Hematopoietic multipotent progenitor cell treated with erythropoietin and hydrocortisone succinate and interleukin-3 and kit ligand, for 15 days (in vitro differentiated cells): ENCODE measurements at regions not wholly inside any gene's neighbourhood (a gene's known extent, or its start where the extent isn't known, plus 50 kb on each side); places are given as distances from the start of the nearest gene placed in this dataset.
"Not testable (repeated sequence)": the region's sequence is repeated elsewhere in the genome, so short reads cannot be mapped to it uniquely, and the experiment has no call there.

ENCODE experiments used
- DNase-seq: peaks from one replicate; pipeline ENCODE4 v3.0.0-alpha.2; 2015; ENCODE audit warnings: low spot score

DNA sequence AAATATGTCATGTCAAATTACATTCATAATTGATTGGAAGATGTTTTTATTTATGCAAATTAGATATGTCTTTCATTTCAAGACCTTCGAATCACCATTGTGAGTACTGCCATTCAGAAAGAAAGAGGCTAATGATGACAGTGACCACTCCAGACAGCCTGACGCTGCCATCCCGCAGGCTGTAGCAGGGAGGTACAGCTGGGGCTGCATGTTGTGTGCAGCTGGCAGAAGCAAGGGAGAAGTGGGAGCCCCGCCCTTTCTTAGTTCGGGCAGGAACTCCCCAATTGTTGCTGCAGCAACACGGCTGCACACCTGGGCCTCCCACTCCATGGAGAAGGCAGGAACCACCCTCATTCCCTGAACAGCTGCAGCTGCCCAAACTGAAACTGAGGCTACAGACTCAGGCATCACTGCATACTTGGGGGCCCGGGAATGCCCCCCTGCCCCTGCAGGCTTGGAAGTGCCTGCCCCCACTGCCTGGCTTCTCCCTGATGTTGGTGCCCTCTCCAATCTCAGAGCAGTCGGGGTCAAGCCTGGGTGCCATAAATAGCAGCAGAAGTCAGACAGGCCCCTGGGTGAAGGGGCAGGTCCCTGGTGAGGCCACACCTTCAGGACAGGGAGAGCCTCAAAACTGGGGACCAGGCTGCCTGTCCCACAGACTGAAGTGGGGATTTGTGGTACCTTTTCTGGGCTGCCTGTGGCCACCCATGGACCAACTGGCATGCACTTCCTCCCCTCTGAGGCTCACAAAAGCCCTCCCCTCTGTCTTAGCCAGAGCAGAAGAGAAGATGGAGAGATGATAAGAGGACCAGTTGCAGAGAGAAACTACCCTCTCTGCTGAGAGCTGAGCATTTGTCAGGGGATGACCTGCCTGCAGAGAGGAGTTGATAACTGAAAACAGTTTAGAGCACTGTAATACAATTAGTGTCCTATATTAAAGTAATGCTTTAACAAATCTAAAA, 964.6 kb downstream of the SI start:
- no peak for DNase-seq

- no peak for DNase-seq
These were observed 981.9 kb downstream of the SI start for GRCh38 chr3:164096352-164096751.

DNA sequence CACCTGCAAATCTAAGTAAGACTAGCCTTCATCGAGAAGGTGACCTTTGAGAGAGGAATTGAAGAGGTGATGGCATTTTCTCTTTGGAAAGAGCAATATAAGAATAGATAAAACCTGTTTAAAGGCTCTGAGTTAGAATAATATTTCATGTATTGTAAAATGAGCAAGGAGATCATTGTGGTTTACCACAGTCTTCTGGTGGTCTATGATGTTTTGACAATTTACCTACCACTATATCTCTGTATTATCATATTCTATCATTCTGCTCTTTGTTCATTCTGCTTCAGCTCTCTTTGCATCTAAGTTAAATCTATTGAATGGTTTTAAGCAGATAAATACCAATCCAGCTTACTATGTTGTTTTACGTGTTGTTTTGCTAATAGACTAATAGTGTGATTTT, 982.3 kb downstream of the SI start:
- no peak for DNase-seq

- no peak for DNase-seq
These were observed 983.0 kb downstream of the SI start for GRCh38 chr3:164095279-164095678.

GRCh38 chr3:164094546-164094945, 983.8 kb downstream of the SI start:
- DNase-seq = no peak

DNA sequence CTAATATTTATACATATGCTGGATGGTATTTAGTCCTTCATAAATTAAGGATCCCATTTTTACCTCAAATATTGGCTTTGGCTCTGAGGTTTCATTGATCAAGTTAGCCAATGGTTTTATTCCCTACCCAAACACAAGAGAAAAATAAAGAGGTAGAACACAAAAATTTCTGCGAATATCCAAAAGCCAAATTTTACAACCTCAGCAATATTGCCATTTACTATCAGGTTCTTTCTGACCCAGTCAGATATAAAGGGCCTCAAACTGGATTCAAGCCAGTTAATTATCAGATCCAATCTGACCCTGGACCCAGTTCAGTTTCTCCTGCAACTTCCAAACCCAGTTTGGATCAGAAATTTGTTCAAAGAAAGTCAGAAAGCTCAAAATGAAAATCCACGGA, 998.1 kb downstream of the SI start:
- DNase-seq = no peak

DNA sequence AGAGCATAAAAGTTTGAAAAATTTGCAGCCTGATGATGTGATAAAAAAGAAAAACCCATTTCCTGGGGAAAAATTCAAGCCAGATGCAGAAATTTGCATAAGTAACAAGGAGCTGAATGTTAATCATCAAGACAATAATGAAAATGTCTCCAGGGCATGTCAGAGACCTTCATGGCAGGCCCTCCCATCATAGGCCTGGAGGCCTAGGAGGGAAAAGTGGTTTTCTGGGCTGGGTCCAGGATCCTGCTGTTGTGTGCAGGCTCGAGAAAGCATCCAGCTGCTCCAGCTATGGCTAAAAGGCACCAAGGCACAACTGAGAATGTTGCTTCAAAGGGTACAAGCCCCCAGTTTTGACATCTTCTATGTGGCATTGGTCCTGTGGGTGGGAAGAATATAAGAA, 1014.0 kb downstream of the SI start:
- no peak for DNase-seq

DNA sequence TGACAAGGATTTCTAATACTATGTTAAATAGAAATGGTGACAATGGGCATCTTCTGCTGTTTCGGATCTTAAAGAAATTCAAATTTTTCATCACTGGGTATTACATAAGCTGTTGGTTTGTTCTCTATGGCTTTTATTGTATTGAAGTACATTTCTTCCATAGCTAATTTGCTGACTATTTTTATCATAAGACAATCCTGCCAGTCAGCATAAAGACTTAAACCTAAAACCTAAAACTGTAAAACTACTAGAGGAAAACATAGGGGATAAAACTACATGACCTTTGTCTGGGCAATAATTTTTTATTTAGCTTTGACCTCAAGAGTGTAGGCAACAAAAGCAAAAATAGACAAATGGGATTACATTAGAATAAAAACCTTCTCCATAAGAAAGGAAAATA, 1017.4 kb downstream of the SI start:
- no peak for DNase-seq

GRCh38 chr3:164049847-164050246, 1028.4 kb downstream of the SI start:
- no peak for DNase-seq

- no peak for DNase-seq
These were observed 1029.8 kb downstream of the SI start for GRCh38 chr3:164048451-164048850.

GRCh38 chr3:164040991-164041390, 1037.3 kb downstream of the SI start:
- no peak for DNase-seq

GRCh38 chr3:164030194-164030593, 1048.1 kb downstream of the SI start:
- DNase-seq = no peak

- no peak for DNase-seq
These were observed 1053.5 kb downstream of the SI start for GRCh38 chr3:164024786-164025185.

- no peak for DNase-seq
These were observed 1054.8 kb downstream of the SI start for GRCh38 chr3:164023480-164023879.

DNA sequence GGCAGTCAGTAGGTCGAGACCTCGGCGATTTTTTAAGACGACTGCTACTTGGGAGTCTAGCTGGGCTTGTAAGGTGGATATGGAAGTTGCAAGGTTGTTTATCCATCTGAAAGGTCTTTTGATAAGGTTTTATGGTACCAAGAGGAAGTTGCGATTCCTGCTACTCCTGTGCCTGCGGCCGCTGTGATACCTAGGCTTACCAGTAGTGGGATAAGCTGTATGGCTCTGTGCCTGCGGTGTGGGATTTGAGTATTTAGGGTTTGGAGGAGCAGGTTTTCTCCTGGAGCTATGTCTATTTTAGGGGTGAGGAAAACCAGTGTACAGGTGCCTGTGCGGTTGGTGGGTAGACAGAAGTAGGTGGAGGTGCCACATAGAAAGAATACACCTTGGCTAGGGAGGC, 1059.8 kb downstream of the SI start:
- no peak for DNase-seq

GRCh38 chr3:164007765-164008164, 1070.5 kb downstream of the SI start:
- DNase-seq = no peak

DNA sequence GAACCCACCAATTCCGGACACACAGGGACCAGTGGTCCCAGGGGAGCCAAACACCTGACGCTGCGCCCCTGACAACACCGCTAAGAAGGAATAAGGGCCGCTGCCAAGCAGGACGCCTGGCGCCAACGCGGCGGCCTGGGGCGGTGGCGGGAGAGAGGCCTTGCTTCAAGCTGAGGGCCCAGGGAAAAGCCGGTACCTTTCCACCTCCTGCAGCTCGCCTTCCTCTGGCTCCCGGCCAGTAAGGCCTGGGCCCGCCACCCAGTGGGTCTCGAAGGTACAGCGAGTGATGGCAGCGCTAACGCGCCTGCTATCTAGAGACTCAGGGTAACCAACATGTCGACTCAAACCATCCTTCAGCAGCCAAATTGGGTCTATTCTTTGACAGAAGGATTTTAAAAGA, 1074.1 kb downstream of the SI start:
- DNase-seq = no peak

DNA sequence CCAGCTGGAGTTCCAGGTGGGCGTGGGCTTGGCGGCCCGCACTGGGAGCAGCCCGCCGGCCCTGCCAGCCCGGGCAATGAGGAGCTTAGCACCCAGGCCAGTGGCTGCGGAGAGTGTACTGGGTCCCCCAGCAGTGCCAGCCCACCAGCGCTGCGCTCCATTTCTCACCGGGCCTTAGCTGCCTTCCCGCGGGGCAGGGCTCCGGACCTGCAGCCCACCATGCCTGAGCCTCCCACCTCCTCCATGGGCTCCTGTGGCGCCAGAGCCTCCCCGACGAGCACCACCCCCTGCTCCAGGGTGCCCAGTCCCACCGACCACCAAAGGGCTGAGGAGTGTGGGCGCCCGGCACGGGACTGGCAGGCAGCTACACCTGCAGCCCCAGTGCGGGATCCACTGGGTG, 1075.3 kb downstream of the SI start:
- not testable (repeated sequence) for DNase-seq

GRCh38 chr3:163983940-163984339, 1094.4 kb downstream of the SI start:
- no peak for DNase-seq

- DNase-seq = no peak
These were observed 1106.4 kb downstream of the SI start for GRCh38 chr3:163971861-163972260.

GRCh38 chr3:163957072-163957471, 1121.2 kb downstream of the SI start:
- DNase-seq = no peak

DNA sequence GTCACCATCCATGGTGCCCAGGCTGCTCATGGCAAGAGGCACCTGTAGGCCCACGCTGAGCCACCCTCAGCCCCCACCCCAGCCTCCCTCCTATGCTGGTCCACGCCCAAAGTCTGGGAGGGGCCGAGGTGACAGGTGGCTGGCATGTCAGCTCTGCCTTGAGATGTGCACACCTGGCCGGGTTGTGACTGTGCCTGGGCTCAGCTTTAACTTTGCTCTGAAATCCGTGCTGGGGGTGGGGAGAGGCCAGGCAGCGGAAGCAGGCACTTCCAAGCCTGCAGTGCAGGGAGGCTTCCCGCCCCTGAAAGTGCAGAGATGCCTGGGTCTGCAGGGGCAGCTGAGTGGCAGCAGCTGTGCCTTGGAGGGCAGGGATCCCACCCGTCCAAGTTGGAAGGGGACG, 1124.8 kb downstream of the SI start:
- no peak for DNase-seq

DNA sequence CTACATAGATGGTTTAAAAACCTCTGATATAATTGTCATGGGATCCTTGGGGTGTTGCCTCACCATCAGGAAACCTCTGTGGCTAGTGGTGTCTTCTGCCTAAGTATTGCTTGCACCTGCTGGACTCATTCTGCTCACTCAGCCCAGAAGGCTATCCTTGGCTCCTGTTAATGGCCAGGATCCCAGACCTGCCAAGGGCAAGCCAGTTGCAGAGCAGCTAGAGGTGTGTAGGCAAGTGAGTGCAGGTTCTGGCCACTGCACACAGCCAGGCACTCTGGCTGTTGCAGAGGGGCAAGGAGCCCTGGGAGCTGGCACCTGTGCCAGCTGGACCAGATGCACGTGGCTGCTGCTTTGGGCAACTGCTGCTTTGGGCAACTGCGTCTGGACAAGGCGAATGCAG, 1125.8 kb downstream of the SI start:
- no peak for DNase-seq

- DNase-seq = no peak
These were observed 1126.8 kb downstream of the SI start for GRCh38 chr3:163951397-163951987.
